ENCODE measurements at regions not wholly inside any gene's neighbourhood (a gene's known extent, or its start where the extent isn't known, plus 50 kb on each side); places are given as distances from the start of the nearest gene placed in this dataset.

- Histone ChIP-seq H3K9ac (ENCODE audit: extremely low read depth, insufficient read length, low read length) (no peak overlapping the region), H3K4me2 (ENCODE audit: insufficient read depth, insufficient read length, low read length) (no peak overlapping the region), H2BK120ac (ENCODE audit: low read depth, low read length, poor library complexity, severe bottlenecking) (no peak overlapping the region), H3K79me2 (ENCODE audit: insufficient read depth, low read length) (no peaks in the 10 kb centered on the region), H3K18ac (ENCODE audit: insufficient read length, low read depth, low read length) (no peak overlapping the region), H3K4ac (ENCODE audit: low read depth, low read length) (no peak overlapping the region), H3K79me1 (ENCODE audit: insufficient read depth, low read depth, low read length, poor library complexity, severe bottlenecking) (no peaks in the 10 kb centered on the region), H2AFZ (ENCODE audit: low read length) (no peak overlapping the region), H4K91ac (ENCODE audit: insufficient read length, low read depth, low read length) (no peak overlapping the region), H3K27me3 (ENCODE audit: insufficient read depth, low read length) (no peaks in the 10 kb centered on the region), H2BK12ac (ENCODE audit: insufficient read length, low read depth, low read length) (no peak overlapping the region), H4K5ac (ENCODE audit: insufficient read length, low read depth, low read length) (no peak overlapping the region), H3K23me2 (ENCODE audit: insufficient read length, low read depth, low read length, poor library complexity, severe bottlenecking) (no peaks in the 10 kb centered on the region), H2BK5ac (ENCODE audit: insufficient read length, low read length) (no peak overlapping the region), H4K8ac (replicated peaks; ENCODE audit: insufficient read length, low read depth, low read length) (no peak overlapping the region), H3K4me1 (ENCODE audit: insufficient read depth, low read length) (no peaks in the 10 kb centered on the region), H4K20me1 (ENCODE audit: control insufficient read depth, insufficient read depth, insufficient read length) (no peaks in the 10 kb centered on the region), H2AK5ac (ENCODE audit: insufficient read length, low read length) (no peak overlapping the region), H2BK20ac (ENCODE audit: low read depth, low read length, poor library complexity, severe bottlenecking) (no peak overlapping the region), H3K14ac (ENCODE audit: insufficient read depth, low read length) (no peak overlapping the region), H3K27ac (ENCODE audit: insufficient read length, low read depth, low read length) (no peak overlapping the region), H3K23ac (ENCODE audit: insufficient read length, low read depth, low read length) (no peak overlapping the region), H3K9me3 (ENCODE audit: control insufficient read depth, low read depth, low read length) (no peaks in the 10 kb centered on the region), H3T11ph (ENCODE audit: low read length) (no peak overlapping the region), H2BK15ac (ENCODE audit: low read depth, low read length) (no peak overlapping the region), H3K56ac (ENCODE audit: insufficient read length, low read depth, low read length) (no peak overlapping the region)
- TF ChIP-seq CTCF (conservative IDR thresholded peaks at IDR 0.05) = no peak
- H3K4me1 Mint-ChIP-seq = no peaks in the 10 kb centered on the region
- H3K36me3 Mint-ChIP-seq (ENCODE audit: insufficient read depth in 1 of 3, low read depth in 3 of 3) = no peaks in the 10 kb centered on the region
- peaks cover 5 to 40% of the 10 kb centered on the region in 2 experiments; a peak in 3 of 5 replicates for H3K9me3 Mint-ChIP-seq
- no peak overlapping the region for H3K4me3 Mint-ChIP-seq
- no CpG with 5 or more reads among the region's 1 CpG for WGBS (ENCODE audit: extremely low coverage, insufficient read length, low lambda C conversion rate)
- peaks cover 6% of the 10 kb centered on the region for H3K27me3 Mint-ChIP-seq (ENCODE audit: low read depth)
- no peak overlapping the region for H3K27ac Mint-ChIP-seq
- DNase-seq = no peak
These were observed 127.0 kb upstream of the DUSP22 start for GRCh38 chr6:165263-165662.
